Dedifferentiated amniotic fluid mesenchymal stem cell (primary cell): ENCODE measurements at regions not wholly inside any gene's neighbourhood (a gene's known extent, or its start where the extent isn't known, plus 50 kb on each side); places are given as distances from the start of the nearest gene placed in this dataset.
"Not testable (repeated sequence)": the region's sequence is repeated elsewhere in the genome, so short reads cannot be mapped to it uniquely, and the experiment has no call there.

Experiments
- DNase-seq: peaks from one replicate; pipeline ENCODE4 v3.0.0-alpha.2; 2016; ENCODE audit errors: extremely low spot score

GRCh38 chr9:101993771-101994170 is 255.3 kb upstream of the GRIN3A start:
- DNase-seq = no peak

- no peak for DNase-seq
Measured at GRCh38 chr9:101991926-101992325, 253.5 kb upstream of the GRIN3A start.

- no peak for DNase-seq
Measured at GRCh38 chr9:101977614-101978210, 239.3 kb upstream of the GRIN3A start.

GRCh38 chr9:101970609-101971008 is 232.2 kb upstream of the GRIN3A start:
- DNase-seq = no peak

- no peak for DNase-seq
Measured at GRCh38 chr9:101968392-101968791, 229.9 kb upstream of the GRIN3A start.

GRCh38 chr9:101966691-101967090 is 228.2 kb upstream of the GRIN3A start:
- DNase-seq = no peak

- no peak for DNase-seq
Measured at GRCh38 chr9:101957705-101958104, 219.3 kb upstream of the GRIN3A start.

GRCh38 chr9:101951598-101951997 is 213.2 kb upstream of the GRIN3A start:
- DNase-seq = no peak

GRCh38 chr9:101931756-101932155 is 193.3 kb upstream of the GRIN3A start:
- DNase-seq = no peak

- DNase-seq = no peak
Measured at GRCh38 chr9:101930783-101931182, 192.3 kb upstream of the GRIN3A start.

GRCh38 chr9:101925498-101925897 is 187.1 kb upstream of the GRIN3A start:
- DNase-seq = no peak

- DNase-seq = no peak
Measured at GRCh38 chr9:101923451-101923850, 185.0 kb upstream of the GRIN3A start.

GRCh38 chr9:101916948-101917347 is 178.5 kb upstream of the GRIN3A start:
- DNase-seq = not testable (repeated sequence)

- DNase-seq = no peak
Measured at GRCh38 chr9:101915482-101915881, 177.0 kb upstream of the GRIN3A start.

GRCh38 chr9:101912698-101913097 is 174.3 kb upstream of the GRIN3A start:
- DNase-seq = no peak

- no peak for DNase-seq
Measured at GRCh38 chr9:101907466-101907865, 169.0 kb upstream of the GRIN3A start.

GRCh38 chr9:101904845-101905244 is 166.4 kb upstream of the GRIN3A start:
- no peak for DNase-seq

- no peak for DNase-seq
Measured at GRCh38 chr9:101902051-101902450, 163.6 kb upstream of the GRIN3A start.

- no peak for DNase-seq
Measured at GRCh38 chr9:101897196-101897595, 158.7 kb upstream of the GRIN3A start.

- no peak for DNase-seq
Measured at GRCh38 chr9:101893661-101894646, 155.5 kb upstream of the GRIN3A start.

GRCh38 chr9:101881508-101881907 is 143.1 kb upstream of the GRIN3A start:
- no peak for DNase-seq

- DNase-seq = no peak
Measured at GRCh38 chr9:101880846-101881245, 142.4 kb upstream of the GRIN3A start.

- DNase-seq = no peak
Measured at GRCh38 chr9:101878734-101879133, 140.3 kb upstream of the GRIN3A start.
